K562 (cell line): ENCODE measurements at regions not wholly inside any gene's neighbourhood (a gene's known extent, or its start where the extent isn't known, plus 50 kb on each side); places are given as distances from the start of the nearest gene placed in this dataset.

Experiments used
- ATAC-seq: fragments of 200-7000 bp; cut with Tn5 transposase; 3 replicates; pipeline ENCODE4 v1.9.1; 2020; ENCODE audit warnings: moderate library complexity
- BruUV-seq: library from RNA; stranded (reverse); fragments of 400-500 nt; replicated peaks from 2 replicates; lab custom pipeline; 2021; lab: Mats Ljungman, UMichigan
- CTCF ChIA-PET: fragments of 300-600 bp; formaldehyde crosslinking; extraction: SDS; loops from one replicate; lab custom pipeline; 2021; ENCODE audit warnings: low intra/inter-chr PET ratio; lab: Yijun Ruan, JAX
- POLR2A ChIA-PET: fragments of 300-600, 350-650 bp; sonication (Branson Sonifier 250); formaldehyde crosslinking; extraction: SDS; loops from one replicate; lab custom pipeline; 2021; ENCODE audit warnings: antibody characterized with exemption, inconsistent platforms; lab: Yijun Ruan, JAX
- DNase-seq, 4 experiments: peaks; one replicate each; pipeline versions ENCODE4 v3.0.0 to v3.0.0-alpha.2; 2011 to 2018; ENCODE audit warnings: low spot score in 3 of 4, mixed read lengths in 3 of 4; ENCODE audit errors: extremely low read depth in 1 of 4
- FAIRE-seq: peaks from 2 replicates; lab custom pipeline; 2011; peaks lifted over from hg19 to GRCh38; lab: Jason Lieb, UNC
- H2AFZ ChIP-seq: 2 replicates; pipeline ENCODE4 v1.6.0; 2011; ENCODE audit warnings: low read depth, low read length, control low read depth, inconsistent platforms
- H3K27ac ChIP-seq: fragments of 200-600 bp; 3 replicates; pipeline ENCODE4 v1.8.0; 2011; ENCODE audit warnings: low read depth, mild to moderate bottlenecking, control low read depth, inconsistent platforms, low read length, moderate library complexity, mixed read lengths; ENCODE audit errors: extremely low read depth
- H3K27me3 ChIP-seq, 2 experiments: fragments of 300-600 bp in 1 of 2; 2 replicates in 1 of 2; 3 replicates in 1 of 2; pipeline versions ENCODE4 v1.6.0 to v1.8.0; 2011; ENCODE audit warnings: inconsistent platforms in 2 of 2, low read length in 2 of 2, mild to moderate bottlenecking in 1 of 2, mixed read lengths in 1 of 2, moderate library complexity in 1 of 2; ENCODE audit not compliant: control insufficient read depth in 2 of 2, insufficient read depth in 2 of 2
- H3K36me3 ChIP-seq: fragments of 300-600 bp; 3 replicates; pipeline ENCODE4 v1.8.0; 2011; ENCODE audit warnings: mild to moderate bottlenecking, low read length, inconsistent platforms; ENCODE audit not compliant: control insufficient read depth, insufficient read depth
- H3K4me1 ChIP-seq, 2 experiments: fragments of 200-600 bp in 1 of 2; replicated peaks in 1 of 2; 2 replicates in 1 of 2; 3 replicates in 1 of 2; pipeline versions ENCODE4 v1.5.1 to v1.8.0; 2011; ENCODE audit warnings: inconsistent platforms in 2 of 2, low read length in 2 of 2, mild to moderate bottlenecking in 1 of 2, mixed read lengths in 1 of 2, moderate library complexity in 1 of 2; ENCODE audit not compliant: control insufficient read depth in 2 of 2, insufficient read depth in 2 of 2
- H3K4me2 ChIP-seq: 2 replicates; pipeline ENCODE4 v1.6.1; 2011; ENCODE audit warnings: low read length, control low read depth, inconsistent platforms, mixed read lengths; ENCODE audit not compliant: insufficient read depth
- H3K4me3 ChIP-seq: fragments of 200-600 bp; sonication (generic), shearing (Covaris generic); 2 replicates; pipeline ENCODE4 v1.5.1; 2016; ENCODE audit warnings: control low read depth, inconsistent platforms
- H3K79me2 ChIP-seq: fragments of 200-600 bp; 3 replicates; pipeline ENCODE4 v1.8.0; 2011; ENCODE audit warnings: low read length, inconsistent platforms; ENCODE audit not compliant: control insufficient read depth, insufficient read depth
- H3K9ac ChIP-seq, 2 experiments: 2 replicates each; pipeline versions ENCODE4 v1.6.0 to v1.6.1; 2011; ENCODE audit warnings: low read depth in 2 of 2, low read length in 2 of 2, control low read depth in 1 of 2, inconsistent platforms in 1 of 2, mild to moderate bottlenecking in 1 of 2, mixed read lengths in 1 of 2; ENCODE audit not compliant: insufficient read depth in 1 of 2
- H3K9me1 ChIP-seq: one replicate; pipeline ENCODE4 v1.6.0; 2011; ENCODE audit warnings: inconsistent platforms, mild to moderate bottlenecking, low read length, moderate library complexity; ENCODE audit not compliant: control insufficient read depth, insufficient read depth
- H3K9me3 ChIP-seq: replicated peaks from 2 replicates; pipeline ENCODE4 v1.5.1; 2011; ENCODE audit warnings: low read depth, low read length, inconsistent platforms; ENCODE audit not compliant: control insufficient read depth, insufficient read depth
- H4K20me1 ChIP-seq: replicated peaks from 2 replicates; pipeline ENCODE4 v1.6.1; 2011; ENCODE audit warnings: low read length, inconsistent platforms, mixed read lengths; ENCODE audit not compliant: control insufficient read depth, insufficient read depth
- BHLHE40 ChIP-seq: IDR thresholded peaks from 2 replicates; pipeline ENCODE4 v1.6.1; 2011; ENCODE audit warnings: low read length, improper control_type of control experiment
- RBM22 ChIP-seq: fragments of 200-400 bp; formaldehyde crosslinking; IDR thresholded peaks from 2 replicates; pipeline ENCODE4 v1.6.1; 2018; ENCODE audit warnings: low read length, low read depth; ENCODE audit not compliant: poor library complexity, severe bottlenecking
- SIN3B ChIP-seq: fragments of 450-650 bp; IDR thresholded peaks from 2 replicates; pipeline ENCODE4 v1.6.1; 2017; ENCODE audit warnings: low read depth, mild to moderate bottlenecking, moderate library complexity
- TBL1XR1 ChIP-seq, 2 experiments: IDR thresholded peaks; 2 replicates each; pipeline ENCODE4 v1.6.1; 2012; ENCODE audit warnings: improper control_type of control experiment in 2 of 2, low read length in 2 of 2, mild to moderate bottlenecking in 1 of 2
- TEAD4 ChIP-seq, 2 experiments: sonication (generic) in 1 of 2; formaldehyde crosslinking in 1 of 2; IDR thresholded peaks; 2 replicates each; pipeline versions ENCODE4 v1.6.1 to v1.8.0; 2012 to 2022; ENCODE audit warnings: borderline replicate concordance in 1 of 2, inconsistent platforms in 1 of 2, low read length in 1 of 2, mild to moderate bottlenecking in 1 of 2, missing genetic modification reagents in 1 of 2
- WHSC1 ChIP-seq: IDR thresholded peaks from one replicate; pipeline ENCODE4 v1.6.1; 2012; ENCODE audit warnings: low read length, control low read depth, inconsistent platforms
- ZFP1 ChIP-seq: fragments of 450-650 bp; formaldehyde crosslinking; IDR thresholded peaks from 2 replicates; pipeline ENCODE4 v1.4.0; 2020; ENCODE audit warnings: mild to moderate bottlenecking, mixed read lengths
- ZNF354B ChIP-seq: fragments of 250-450 bp; sonication (Bioruptor Pico); IDR thresholded peaks from 2 replicates; pipeline ENCODE4 v1.4.0; 2020
- ZNF586 ChIP-seq: fragments of 450-650 bp; formaldehyde crosslinking; conservative IDR thresholded peaks from 2 replicates; pipeline ENCODE4 v1.4.0; 2020; ENCODE audit warnings: mild to moderate bottlenecking, moderate library complexity
- WGBS: fragments of 100-300 bp; shearing (Covaris generic); methylation state at CpG from one replicate; pipeline ENCODE4 v1.1.6; 2016; ENCODE audit warnings: low coverage, mixed read lengths; ENCODE audit not compliant: insufficient coverage; ENCODE audit errors: missing lambda C conversion rate; 5-methylcytosine and 5-hydroxymethylcytosine counted together
- in situ Hi-C: fragments of 300-500 bp; cut with MboI; formaldehyde crosslinking; loops from 4 replicates; pipeline ENCODE4 v1.15.0; 2018; ENCODE audit warnings: inconsistent platforms, mixed read lengths
- intact Hi-C: fragments of 100-400 bp; cut with micrococcal nuclease; formaldehyde crosslinking; loops from 2 replicates; pipeline ENCODE4 v1.14.2; 2022
- TF ChIP-seq, protein P1 (sequence below): fragments of 450-650 bp; IDR thresholded peaks from 2 replicates; pipeline ENCODE4 v1.6.1; 2016; ENCODE audit warnings: missing biosample characterization, missing genetic modification characterization

- no peak overlapping the region for H3K4me3 ChIP-seq
- FAIRE-seq: no peak
- in situ Hi-C loops: no loop called here
- H2AFZ ChIP-seq: no peak overlapping the region
- intact Hi-C loops: loop anchor here (10.0 kb wide), 1 partner anchor 324 kb away; no protein-coding TSS in a partner anchor
- WGBS: 39% methylated on average over 2 of the region's 4 CpGs
- H3K79me2 ChIP-seq: no peaks in the 10 kb centered on the region
- no peaks in the 10 kb centered on the region for H3K9me3 ChIP-seq
- H3K27me3 ChIP-seq: no peaks in the 10 kb centered on the region
- no peaks in the 10 kb centered on the region for H4K20me1 ChIP-seq
- no peak for DNase-seq
- H3K4me2 ChIP-seq: no peak overlapping the region
- TF ChIP-seq SIN3B (no peak), WHSC1 (no peak), TBL1XR1 (IDR thresholded peaks at IDR 0.05; ENCODE audit: low read length in 2 of 2) (no peak), RBM22 (no peak), ZFP1 (CRISPR knock-in tag) (no peak), TEAD4 (IDR thresholded peaks at IDR 0.05; ENCODE audit: low read length) (no peak), TEAD4 (CRISPR knock-in tag; IDR thresholded peaks at IDR 0.05; ENCODE audit: borderline replicate concordance) (no peak), ZNF354B (CRISPR knock-in tag) (no peak), BHLHE40 (no peak), ZNF586 (CRISPR knock-in tag) (no peak)
- TF ChIP-seq, protein P1, sequence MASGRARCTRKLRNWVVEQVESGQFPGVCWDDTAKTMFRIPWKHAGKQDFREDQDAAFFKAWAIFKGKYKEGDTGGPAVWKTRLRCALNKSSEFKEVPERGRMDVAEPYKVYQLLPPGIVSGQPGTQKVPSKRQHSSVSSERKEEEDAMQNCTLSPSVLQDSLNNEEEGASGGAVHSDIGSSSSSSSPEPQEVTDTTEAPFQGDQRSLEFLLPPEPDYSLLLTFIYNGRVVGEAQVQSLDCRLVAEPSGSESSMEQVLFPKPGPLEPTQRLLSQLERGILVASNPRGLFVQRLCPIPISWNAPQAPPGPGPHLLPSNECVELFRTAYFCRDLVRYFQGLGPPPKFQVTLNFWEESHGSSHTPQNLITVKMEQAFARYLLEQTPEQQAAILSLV (tag): no peak
- CTCF ChIA-PET: no interaction called here
- no peak overlapping the region for H3K27ac ChIP-seq
- no TSS peak for BruUV-seq
- H3K9me1 ChIP-seq: no peaks in the 10 kb centered on the region
- no peak for ATAC-seq
- no peak overlapping the region for H3K9ac ChIP-seq
- no peaks in the 10 kb centered on the region for H3K4me1 ChIP-seq
- H3K36me3 ChIP-seq: no peaks in the 10 kb centered on the region
- POLR2A ChIA-PET: no interaction called here
These were observed 159.4 kb downstream of the CEMIP2 start for GRCh38 chr9:71608825-71609447.
